Neural cell (in vitro differentiated cells): ENCODE measurements at regions not wholly inside any gene's neighbourhood (a gene's known extent, or its start where the extent isn't known, plus 50 kb on each side); places are given as distances from the start of the nearest gene placed in this dataset.

Source experiments
- H2AFZ ChIP-seq: fragments of 200-600, 300-800 bp; sonication (generic), shearing (Covaris generic); 2 replicates; pipeline ENCODE4 v1.6.0; 2014; ENCODE audit warnings: low read depth, mild to moderate bottlenecking, antibody characterized with exemption, low read length, moderate library complexity
- H3F3A ChIP-seq: fragments of 200-600 bp; shearing (Covaris generic); 2 replicates; pipeline ENCODE4 v1.6.1; 2016; ENCODE audit warnings: mild to moderate bottlenecking, moderate library complexity, mixed read lengths, antibody characterized with exemption, low read length; ENCODE audit not compliant: insufficient read depth, poor library complexity, severe bottlenecking
- H3K27ac ChIP-seq: fragments of 200-600, 300-800 bp; sonication (generic), shearing (Covaris generic); 2 replicates; pipeline ENCODE4 v1.5.1; 2014; ENCODE audit warnings: mild to moderate bottlenecking, low read length, moderate library complexity
- H3K27me3 ChIP-seq: fragments of 300-800, 200-600 bp; sonication (generic), shearing (Covaris generic); 2 replicates; pipeline ENCODE4 v1.6.0; 2014; ENCODE audit warnings: mild to moderate bottlenecking, low read depth, low read length, moderate library complexity; ENCODE audit not compliant: insufficient read depth
- H3K36me3 ChIP-seq: fragments of 300-800, 200-600 bp; sonication (generic), shearing (Covaris generic); 2 replicates; pipeline ENCODE4 v1.5.1; 2014; ENCODE audit warnings: mild to moderate bottlenecking, antibody characterized with exemption, low read length, moderate library complexity; ENCODE audit not compliant: insufficient read depth
- H3K4me2 ChIP-seq: fragments of 300-800, 200-600 bp; sonication (generic), shearing (Covaris generic); 2 replicates; pipeline ENCODE4 v1.6.0; 2014; ENCODE audit warnings: mild to moderate bottlenecking, low read length
- H3K4me3 ChIP-seq: fragments of 300-800, 200-600 bp; sonication (generic), shearing (Covaris generic); 2 replicates; pipeline ENCODE4 v1.5.1; 2014; ENCODE audit warnings: mild to moderate bottlenecking, low read length, moderate library complexity
- H3K79me2 ChIP-seq: fragments of 200-600 bp; shearing (Covaris generic); replicated peaks from 2 replicates; pipeline ENCODE4 v1.6.0; 2014; ENCODE audit warnings: mild to moderate bottlenecking, low read length, moderate library complexity; ENCODE audit not compliant: insufficient read depth
- H3K9ac ChIP-seq: fragments of 300-800, 200-600 bp; sonication (generic), shearing (Covaris generic); 2 replicates; pipeline ENCODE4 v1.6.1; 2016; ENCODE audit warnings: mild to moderate bottlenecking, low read length, mixed read lengths
- H3K9me2 ChIP-seq: fragments of 200-600 bp; shearing (Covaris generic); 2 replicates; pipeline ENCODE4 v1.6.1; 2016; ENCODE audit warnings: mild to moderate bottlenecking, low read length, mixed read lengths; ENCODE audit not compliant: insufficient read depth
- H3K9me3 ChIP-seq: fragments of 200-600, 300-800 bp; sonication (generic), shearing (Covaris generic); 2 replicates; pipeline ENCODE4 v1.6.1; 2016; ENCODE audit warnings: mild to moderate bottlenecking, mixed run types, low read length, moderate library complexity, mixed read lengths
- H4K20me1 ChIP-seq: fragments of 200-600 bp; shearing (Covaris generic); 2 replicates; pipeline ENCODE4 v1.6.1; 2016; ENCODE audit warnings: mild to moderate bottlenecking, mixed run types; ENCODE audit not compliant: insufficient read depth
- CTCF ChIP-seq: fragments of 450-650 bp; IDR thresholded peaks from 2 replicates; pipeline ENCODE4 v1.5.1; 2014; ENCODE audit warnings: antibody characterized with exemption, mild to moderate bottlenecking, moderate library complexity; ENCODE audit not compliant: poor library complexity, severe bottlenecking
- EP300 ChIP-seq: fragments of 450-650 bp; conservative IDR thresholded peaks from 2 replicates; pipeline ENCODE4 v1.6.1; 2014; ENCODE audit warnings: antibody characterized with exemption, mild to moderate bottlenecking, moderate library complexity; ENCODE audit not compliant: poor library complexity, severe bottlenecking
- EZH2 ChIP-seq: fragments of 200-600, 300-800 bp; shearing (Covaris generic), sonication (generic); IDR thresholded peaks from 2 replicates; pipeline ENCODE4 v1.6.1; 2014; ENCODE audit warnings: antibody characterized with exemption, low read length, borderline replicate concordance, mild to moderate bottlenecking; ENCODE audit not compliant: insufficient read depth, poor library complexity, severe bottlenecking
- MXI1 ChIP-seq: fragments of 450-650 bp; conservative IDR thresholded peaks from 2 replicates; pipeline ENCODE4 v1.6.1; 2014; ENCODE audit warnings: antibody characterized with exemption, mild to moderate bottlenecking; ENCODE audit not compliant: poor library complexity, severe bottlenecking
- POLR2AphosphoS5 ChIP-seq: IDR thresholded peaks from 2 replicates; pipeline ENCODE4 v1.6.1; 2012
- RAD21 ChIP-seq: fragments of 450-650 bp; conservative IDR thresholded peaks from 2 replicates; pipeline ENCODE4 v1.6.1; 2014; ENCODE audit warnings: antibody characterized with exemption, mild to moderate bottlenecking, moderate library complexity
- SMC3 ChIP-seq: fragments of 450-650 bp; conservative IDR thresholded peaks from 2 replicates; pipeline ENCODE4 v1.6.1; 2014; ENCODE audit warnings: antibody characterized with exemption, mild to moderate bottlenecking, moderate library complexity; ENCODE audit not compliant: poor library complexity
- TAF1 ChIP-seq: IDR thresholded peaks from 2 replicates; pipeline ENCODE4 v1.6.1; 2012; ENCODE audit warnings: low read depth
- TF ChIP-seq, protein P1 (sequence below): IDR thresholded peaks from 2 replicates; pipeline ENCODE4 v1.6.1; 2012; ENCODE audit warnings: borderline replicate concordance

- no peaks in the 10 kb centered on the region for H3K27me3 ChIP-seq
Measured at GRCh38 chr12:30106204-30106965, 322.6 kb upstream of the TMTC1 start.

GRCh38 chr12:30105505-30105904 is 321.8 kb upstream of the TMTC1 start:
- Histone ChIP-seq H2AFZ (no peak overlapping the region), H3K9me3 (no peaks in the 10 kb centered on the region), H3K9ac (no peak overlapping the region), H3K9me2 (no peaks in the 10 kb centered on the region), H3K79me2 (no peaks in the 10 kb centered on the region), H3K4me2 (no peak overlapping the region), H3F3A (no peaks in the 10 kb centered on the region), H4K20me1 (no peaks in the 10 kb centered on the region), H3K27me3 (no peaks in the 10 kb centered on the region), H3K36me3 (no peaks in the 10 kb centered on the region), H3K27ac (no peak overlapping the region), H3K4me3 (peak overlapping the region; percentile 2)
- TF ChIP-seq RAD21, result no peak
- TF ChIP-seq POLR2AphosphoS5, result peak; percentile 63
- peak; percentile 64 for TF ChIP-seq EP300

More at GRCh38 chr12:30106204-30106965, 322.6 kb upstream of the TMTC1 start:
- H3K79me2 ChIP-seq, result no peaks in the 10 kb centered on the region
- no peak for TF ChIP-seq CTCF
- TF ChIP-seq POLR2AphosphoS5, result no peak
- TF ChIP-seq, protein P1, sequence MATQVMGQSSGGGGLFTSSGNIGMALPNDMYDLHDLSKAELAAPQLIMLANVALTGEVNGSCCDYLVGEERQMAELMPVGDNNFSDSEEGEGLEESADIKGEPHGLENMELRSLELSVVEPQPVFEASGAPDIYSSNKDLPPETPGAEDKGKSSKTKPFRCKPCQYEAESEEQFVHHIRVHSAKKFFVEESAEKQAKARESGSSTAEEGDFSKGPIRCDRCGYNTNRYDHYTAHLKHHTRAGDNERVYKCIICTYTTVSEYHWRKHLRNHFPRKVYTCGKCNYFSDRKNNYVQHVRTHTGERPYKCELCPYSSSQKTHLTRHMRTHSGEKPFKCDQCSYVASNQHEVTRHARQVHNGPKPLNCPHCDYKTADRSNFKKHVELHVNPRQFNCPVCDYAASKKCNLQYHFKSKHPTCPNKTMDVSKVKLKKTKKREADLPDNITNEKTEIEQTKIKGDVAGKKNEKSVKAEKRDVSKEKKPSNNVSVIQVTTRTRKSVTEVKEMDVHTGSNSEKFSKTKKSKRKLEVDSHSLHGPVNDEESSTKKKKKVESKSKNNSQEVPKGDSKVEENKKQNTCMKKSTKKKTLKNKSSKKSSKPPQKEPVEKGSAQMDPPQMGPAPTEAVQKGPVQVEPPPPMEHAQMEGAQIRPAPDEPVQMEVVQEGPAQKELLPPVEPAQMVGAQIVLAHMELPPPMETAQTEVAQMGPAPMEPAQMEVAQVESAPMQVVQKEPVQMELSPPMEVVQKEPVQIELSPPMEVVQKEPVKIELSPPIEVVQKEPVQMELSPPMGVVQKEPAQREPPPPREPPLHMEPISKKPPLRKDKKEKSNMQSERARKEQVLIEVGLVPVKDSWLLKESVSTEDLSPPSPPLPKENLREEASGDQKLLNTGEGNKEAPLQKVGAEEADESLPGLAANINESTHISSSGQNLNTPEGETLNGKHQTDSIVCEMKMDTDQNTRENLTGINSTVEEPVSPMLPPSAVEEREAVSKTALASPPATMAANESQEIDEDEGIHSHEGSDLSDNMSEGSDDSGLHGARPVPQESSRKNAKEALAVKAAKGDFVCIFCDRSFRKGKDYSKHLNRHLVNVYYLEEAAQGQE, result no peak
- H3K36me3 ChIP-seq, result no peaks in the 10 kb centered on the region
- H2AFZ ChIP-seq, result no peak overlapping the region
- no peaks in the 10 kb centered on the region for H3K9me3 ChIP-seq
- H4K20me1 ChIP-seq, result no peaks in the 10 kb centered on the region
- H3K9me2 ChIP-seq, result no peaks in the 10 kb centered on the region
- H3K4me2 ChIP-seq, result no peak overlapping the region
- H3K27ac ChIP-seq, result peak overlapping the region; percentile 16
- H3F3A ChIP-seq, result no peaks in the 10 kb centered on the region
- H3K9ac ChIP-seq, result peak overlapping the region; percentile 4
- no peak overlapping the region for H3K4me3 ChIP-seq

- Histone ChIP-seq H3K4me2 (no peak overlapping the region), H3K27ac (no peak overlapping the region), H3K36me3 (no peaks in the 10 kb centered on the region), H4K20me1 (no peaks in the 10 kb centered on the region), H3K4me3 (peak overlapping the region; percentile 2), H3K9me2 (no peaks in the 10 kb centered on the region), H3K9me3 (no peaks in the 10 kb centered on the region), H3F3A (no peaks in the 10 kb centered on the region), H3K9ac (no peak overlapping the region), H3K27me3 (no peaks in the 10 kb centered on the region), H2AFZ (no peak overlapping the region), H3K79me2 (no peaks in the 10 kb centered on the region)
- no peak for TF ChIP-seq EP300
- no peak for TF ChIP-seq TAF1
- TF ChIP-seq POLR2AphosphoS5, result no peak
- TF ChIP-seq SMC3, result no peak
- no peak for TF ChIP-seq MXI1
- TF ChIP-seq, protein P1, result no peak
- no peak for TF ChIP-seq RAD21
- no peak for TF ChIP-seq EZH2
- TF ChIP-seq CTCF, result no peak
Measured at GRCh38 chr12:30104971-30105370, 321.2 kb upstream of the TMTC1 start.
